Activated T-cell treated with anti-CD3 and anti-CD28 coated beads, Interleukin-2, amount 50 U/mL, for 24 hours (primary cell): ENCODE measurements at regions not wholly inside any gene's neighbourhood (a gene's known extent, or its start where the extent isn't known, plus 50 kb on each side); places are given as distances from the start of the nearest gene placed in this dataset.

Experiments
- DNase-seq: peaks from one replicate; pipeline ENCODE4 v3.0.0-alpha.2; 2020
- H3K27ac Mint-ChIP-seq: 2 replicates; pipeline ENCODE4 v1.8.0; 2020; ENCODE audit warnings: mild to moderate bottlenecking, mixed read lengths
- H3K27me3 Mint-ChIP-seq: 2 replicates; pipeline ENCODE4 v1.8.0; 2020; ENCODE audit warnings: mixed read lengths
- H3K36me3 Mint-ChIP-seq: 2 replicates; pipeline ENCODE4 v1.8.0; 2020; ENCODE audit warnings: low read depth, mixed read lengths
- H3K4me1 Mint-ChIP-seq: 2 replicates; pipeline ENCODE4 v1.8.0; 2020; ENCODE audit warnings: low read depth, mixed read lengths
- H3K4me3 Mint-ChIP-seq: 2 replicates; pipeline ENCODE4 v1.8.0; 2020; ENCODE audit warnings: mild to moderate bottlenecking, moderate library complexity, mixed read lengths
- H3K9me3 Mint-ChIP-seq: 2 replicates; pipeline ENCODE4 v1.8.0; 2020; ENCODE audit warnings: mixed read lengths

DNA sequence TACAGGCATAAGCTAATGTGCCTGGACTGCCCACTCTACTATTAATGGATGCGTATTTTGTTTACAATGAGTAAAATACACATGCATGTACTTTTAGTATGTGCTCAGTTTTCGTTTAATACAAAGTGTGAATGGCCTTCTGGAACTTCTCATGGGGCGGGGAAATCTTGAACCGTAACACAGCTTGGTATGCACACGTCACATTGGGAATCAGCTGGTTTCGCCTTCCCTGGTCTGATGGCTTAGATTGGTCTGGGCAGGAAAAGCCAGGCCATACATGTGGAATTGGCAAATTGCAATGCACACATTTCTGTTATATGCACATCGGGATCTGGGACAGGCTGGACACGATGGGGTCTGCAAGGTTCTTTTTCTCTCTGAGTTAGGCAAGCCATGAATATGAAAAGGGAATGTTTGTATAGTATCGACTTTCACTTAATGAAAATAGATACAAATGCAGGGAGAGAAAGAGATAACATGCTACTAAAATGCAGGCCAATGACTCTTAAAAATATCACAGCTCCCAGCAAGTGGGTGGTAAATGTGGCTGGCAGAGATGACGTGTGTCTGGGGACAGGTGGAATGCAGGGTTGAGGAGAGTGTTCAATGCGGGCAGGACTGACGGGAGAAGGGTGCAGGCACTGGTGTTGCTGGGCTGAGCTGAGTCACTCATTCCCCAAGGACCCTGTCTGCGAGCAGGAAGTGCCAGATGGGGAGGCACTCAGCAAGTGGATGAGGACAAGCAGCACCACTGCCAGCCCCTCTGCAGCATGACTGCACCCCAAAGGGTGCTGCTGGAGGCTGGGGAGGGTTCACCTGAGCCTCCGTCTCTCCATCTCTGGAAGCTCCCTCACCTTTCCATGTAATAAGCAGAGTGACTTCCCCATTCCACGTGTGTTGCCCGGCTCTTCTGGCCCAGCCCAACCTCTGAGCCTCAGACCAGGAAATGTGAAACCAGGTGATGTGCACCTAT lies 204.0 kb upstream of the GPR12 start:
- H3K27me3 Mint-ChIP-seq: peaks cover 3% of the 10 kb centered on the region
- H3K27ac Mint-ChIP-seq: no peak overlapping the region
- no peaks in the 10 kb centered on the region for H3K9me3 Mint-ChIP-seq
- H3K4me3 Mint-ChIP-seq: no peak overlapping the region
- no peak for DNase-seq
- H3K4me1 Mint-ChIP-seq: no peaks in the 10 kb centered on the region
- H3K36me3 Mint-ChIP-seq: no peaks in the 10 kb centered on the region

DNA sequence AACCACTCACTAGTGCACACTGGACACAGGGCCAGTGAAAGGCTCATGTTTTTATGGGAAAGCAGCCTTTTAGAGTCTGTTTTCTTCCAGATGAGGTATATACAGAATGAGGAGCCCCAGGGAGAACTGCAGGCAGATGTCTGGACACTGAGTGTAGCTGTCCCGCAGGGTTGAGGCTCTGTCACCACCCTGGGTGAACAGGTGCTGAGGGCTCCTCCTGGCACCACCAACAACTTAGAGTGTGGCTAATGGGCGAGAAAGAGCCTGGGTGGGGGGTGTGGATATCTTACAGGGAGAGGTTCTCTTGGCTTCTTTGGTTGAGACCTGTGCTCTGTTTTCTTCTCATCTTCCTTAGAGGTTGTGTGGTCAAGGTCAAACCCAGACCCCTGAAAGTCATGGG lies 202.1 kb upstream of the GPR12 start:
- Mint-ChIP-seq H3K9me3 (no peaks in the 10 kb centered on the region), H3K27ac (no peak overlapping the region), H3K4me1 (no peaks in the 10 kb centered on the region), H3K27me3 (peaks cover 6% of the 10 kb centered on the region), H3K4me3 (no peak overlapping the region), H3K36me3 (no peaks in the 10 kb centered on the region)
- DNase-seq: no peak

DNA sequence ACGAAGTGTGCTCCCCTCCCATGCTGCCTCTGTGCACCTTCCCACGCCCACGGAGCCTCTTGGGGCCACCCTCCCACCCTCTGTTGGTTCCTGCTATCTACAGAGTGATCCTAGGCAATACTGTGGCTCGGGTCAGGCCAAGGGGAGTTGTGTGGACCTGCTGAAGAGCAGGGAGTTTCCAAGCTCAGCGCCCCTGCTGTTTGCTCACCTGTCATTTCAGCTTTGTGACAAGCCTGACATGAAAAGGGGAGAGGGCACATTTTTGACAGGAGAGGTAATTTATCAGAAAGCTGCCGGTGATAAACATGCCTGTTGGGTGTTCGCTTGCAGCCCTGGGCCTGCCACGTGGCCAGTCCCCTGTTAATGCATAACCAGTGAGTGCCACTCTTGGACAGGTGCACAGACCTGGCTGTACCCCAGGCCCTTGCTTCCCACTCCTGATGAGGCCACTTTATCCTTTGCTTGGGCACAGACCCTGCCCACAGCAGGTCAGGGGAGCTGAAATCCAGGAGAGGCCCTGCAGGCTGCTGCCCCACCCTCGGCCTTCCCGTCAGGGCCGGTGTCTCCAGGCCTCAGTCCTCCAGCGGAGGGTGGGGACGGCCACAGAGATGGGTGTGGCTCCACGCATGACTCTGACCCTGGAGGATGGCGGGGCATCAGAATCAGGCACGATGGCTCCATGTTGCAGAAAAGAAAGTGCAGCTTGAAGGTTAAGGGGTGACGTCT lies 201.5 kb upstream of the GPR12 start:
- no peak overlapping the region for H3K27ac Mint-ChIP-seq
- DNase-seq: no peak
- H3K36me3 Mint-ChIP-seq: no peaks in the 10 kb centered on the region
- H3K4me3 Mint-ChIP-seq: no peak overlapping the region
- H3K27me3 Mint-ChIP-seq: peaks cover 6% of the 10 kb centered on the region
- H3K4me1 Mint-ChIP-seq: no peaks in the 10 kb centered on the region
- no peaks in the 10 kb centered on the region for H3K9me3 Mint-ChIP-seq

DNA sequence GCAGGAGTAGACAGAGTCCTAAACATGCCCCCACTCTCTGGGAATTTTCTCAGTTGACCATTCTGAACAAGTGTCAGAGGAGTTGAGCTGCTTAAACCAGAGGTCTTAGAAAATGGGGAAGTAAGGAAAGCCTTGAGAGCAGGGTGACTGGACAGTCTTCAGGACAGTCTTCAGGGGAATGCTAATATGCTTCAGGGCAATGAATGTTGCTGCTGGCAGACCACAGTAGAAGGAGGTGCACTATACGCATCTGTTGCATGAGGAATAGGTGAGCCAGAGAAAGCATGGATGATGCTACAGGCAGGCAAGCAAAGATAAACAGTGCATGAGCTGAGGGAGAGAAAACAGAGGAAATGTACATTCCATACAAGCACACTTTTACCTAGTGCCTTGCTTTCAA lies 196.6 kb upstream of the GPR12 start:
- Mint-ChIP-seq H3K4me1 (no peaks in the 10 kb centered on the region), H3K27me3 (peaks cover 6% of the 10 kb centered on the region), H3K4me3 (no peak overlapping the region), H3K27ac (no peak overlapping the region), H3K36me3 (no peaks in the 10 kb centered on the region), H3K9me3 (no peaks in the 10 kb centered on the region)
- DNase-seq: no peak

DNA sequence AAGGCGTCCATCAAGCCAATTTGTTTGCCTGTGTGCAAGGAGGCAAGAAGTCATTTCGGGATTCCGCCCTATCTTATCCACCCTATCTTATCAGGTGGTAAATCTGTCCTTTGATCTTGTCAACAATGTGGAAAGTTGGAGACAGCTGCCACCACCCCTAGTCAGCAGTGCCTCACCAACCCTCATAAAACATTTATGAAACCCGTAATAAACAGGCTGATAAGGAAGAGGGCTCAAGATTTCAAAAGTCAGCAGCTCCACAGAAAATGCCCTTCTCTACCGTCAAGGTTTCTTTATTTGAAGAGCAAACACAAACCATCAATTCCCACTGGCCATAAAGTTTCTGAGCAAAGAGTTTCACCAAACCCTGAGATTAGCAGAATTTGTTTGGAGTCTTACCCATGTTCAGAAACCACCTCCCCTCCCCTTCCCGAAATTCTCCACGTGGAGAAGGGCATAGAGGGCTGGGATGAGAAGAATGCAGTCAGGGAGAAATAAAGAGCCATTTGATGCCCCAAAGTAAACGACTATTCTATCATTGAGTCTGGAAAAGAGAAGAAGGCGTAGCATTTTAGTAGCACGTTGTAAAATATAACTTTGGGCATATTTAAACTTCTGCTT lies 196.0 kb upstream of the GPR12 start:
- peaks cover 6% of the 10 kb centered on the region for H3K27me3 Mint-ChIP-seq
- H3K4me3 Mint-ChIP-seq: no peak overlapping the region
- no peaks in the 10 kb centered on the region for H3K4me1 Mint-ChIP-seq
- no peak overlapping the region for H3K27ac Mint-ChIP-seq
- no peak for DNase-seq
- H3K36me3 Mint-ChIP-seq: no peaks in the 10 kb centered on the region
- H3K9me3 Mint-ChIP-seq: no peaks in the 10 kb centered on the region

DNA sequence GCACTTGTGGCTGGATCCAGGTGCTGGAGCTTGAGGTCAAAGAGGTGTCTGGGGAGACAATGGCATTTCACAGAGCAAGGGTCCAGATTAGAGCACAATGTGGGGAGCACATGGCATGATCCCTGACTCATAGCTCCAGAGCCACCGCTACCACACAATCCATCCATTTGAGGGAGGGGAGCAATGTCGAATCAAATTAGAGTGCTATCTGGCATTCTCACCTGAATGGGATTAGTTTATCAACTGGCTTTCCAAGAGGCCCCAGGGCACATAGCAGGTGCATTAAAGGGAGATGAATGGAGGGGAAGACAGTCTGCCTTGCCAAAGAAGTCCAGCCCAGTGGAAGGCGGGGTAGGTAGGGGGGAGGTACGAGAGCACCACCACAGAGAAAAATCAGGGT lies 194.4 kb upstream of the GPR12 start:
- no peak overlapping the region for H3K27ac Mint-ChIP-seq
- no peaks in the 10 kb centered on the region for H3K9me3 Mint-ChIP-seq
- H3K27me3 Mint-ChIP-seq: peaks cover 6% of the 10 kb centered on the region
- no peak overlapping the region for H3K4me3 Mint-ChIP-seq
- no peak for DNase-seq
- no peaks in the 10 kb centered on the region for H3K4me1 Mint-ChIP-seq
- H3K36me3 Mint-ChIP-seq: no peaks in the 10 kb centered on the region

DNA sequence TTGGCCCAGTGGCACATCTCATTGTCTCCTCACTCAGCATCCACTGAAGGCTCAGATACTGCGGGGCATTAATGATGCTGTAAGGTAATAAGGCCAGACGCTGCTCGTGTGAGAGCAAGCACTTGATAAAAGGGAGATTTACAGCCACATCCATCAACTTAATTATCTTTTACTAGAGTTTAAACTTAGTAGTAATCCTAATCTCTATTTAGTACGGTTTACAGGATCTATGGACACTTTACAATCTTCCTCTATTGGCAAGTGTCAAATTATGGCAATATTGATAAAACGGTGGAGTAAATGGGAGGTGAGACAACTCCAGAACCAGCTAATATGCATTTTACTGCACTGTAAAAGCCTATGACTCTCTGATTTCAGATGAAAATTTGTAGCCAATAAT lies 192.7 kb upstream of the GPR12 start:
- no peak overlapping the region for H3K4me3 Mint-ChIP-seq

DNA sequence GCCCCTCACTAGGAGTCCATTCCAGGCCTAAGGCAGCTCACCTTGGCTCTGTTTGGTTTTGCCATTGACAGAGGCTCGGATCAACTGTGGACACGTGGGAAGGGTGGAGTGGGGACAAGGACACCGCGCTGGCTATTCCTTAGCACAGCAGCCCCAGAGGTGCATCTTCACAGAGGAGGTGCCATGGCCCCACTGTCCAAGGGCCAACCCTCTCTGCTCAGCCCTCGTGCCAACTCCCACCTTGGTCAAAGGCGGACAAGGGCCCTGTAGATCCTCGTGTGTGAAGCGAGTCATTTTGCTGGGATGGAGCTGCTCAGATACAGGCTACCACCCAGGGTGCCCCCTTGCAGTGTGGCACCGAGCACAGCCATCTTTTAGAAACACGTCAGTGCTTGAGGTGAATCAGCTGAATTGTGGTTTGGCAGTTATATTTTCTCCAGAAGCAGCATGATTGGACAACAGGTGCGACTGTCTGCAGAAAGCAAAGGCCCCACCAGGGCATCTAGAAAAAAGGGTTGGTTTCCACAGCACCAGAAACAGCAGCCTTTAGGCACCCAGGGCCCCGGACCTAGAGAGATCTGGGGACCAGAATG lies 192.1 kb upstream of the GPR12 start:
- no peak for DNase-seq
- Mint-ChIP-seq H3K36me3 (no peaks in the 10 kb centered on the region), H3K4me3 (no peak overlapping the region), H3K27ac (no peak overlapping the region), H3K27me3 (no peaks in the 10 kb centered on the region), H3K9me3 (no peaks in the 10 kb centered on the region), H3K4me1 (no peaks in the 10 kb centered on the region)

More for the DNA sequence above, 192.7 kb upstream of the GPR12 start:
- DNase-seq: no peak
- no peaks in the 10 kb centered on the region for H3K36me3 Mint-ChIP-seq
- H3K27ac Mint-ChIP-seq: no peak overlapping the region
- H3K4me1 Mint-ChIP-seq: no peaks in the 10 kb centered on the region
- H3K27me3 Mint-ChIP-seq: no peaks in the 10 kb centered on the region
- no peaks in the 10 kb centered on the region for H3K9me3 Mint-ChIP-seq

DNA sequence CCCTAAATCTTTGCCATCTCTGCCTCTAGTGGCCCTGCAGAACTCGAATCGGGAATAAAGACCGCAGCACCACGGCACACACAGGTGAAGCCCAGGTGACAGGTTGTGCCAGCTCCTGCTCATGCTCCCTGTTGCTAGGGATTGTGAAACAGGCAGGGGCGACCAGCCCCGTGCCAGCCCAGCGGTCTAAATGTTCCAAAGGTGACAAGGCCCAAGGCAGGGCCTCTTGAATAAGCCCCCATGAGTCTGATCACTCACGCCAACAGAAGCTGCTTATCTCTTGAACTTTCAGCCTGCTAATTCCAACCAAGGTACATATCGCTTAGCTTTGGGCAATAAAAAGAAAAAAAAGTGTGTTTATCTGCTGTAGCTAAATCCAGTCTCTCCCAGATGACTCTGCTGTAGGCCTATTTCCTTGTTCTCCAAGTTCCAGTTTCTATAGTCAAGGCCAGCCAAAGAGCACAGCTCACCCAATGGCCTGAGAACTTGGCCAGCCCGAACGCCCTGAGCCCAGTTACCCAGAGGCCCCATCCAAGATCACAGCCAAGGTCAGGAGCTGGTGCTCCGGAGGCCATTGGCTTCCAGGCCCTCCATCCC lies 191.1 kb upstream of the GPR12 start:
- H3K4me3 Mint-ChIP-seq: no peak overlapping the region
- no peaks in the 10 kb centered on the region for H3K27me3 Mint-ChIP-seq
- H3K36me3 Mint-ChIP-seq: no peaks in the 10 kb centered on the region
- no peaks in the 10 kb centered on the region for H3K4me1 Mint-ChIP-seq
- H3K9me3 Mint-ChIP-seq: no peaks in the 10 kb centered on the region
- no peak for DNase-seq
- no peak overlapping the region for H3K27ac Mint-ChIP-seq

DNA sequence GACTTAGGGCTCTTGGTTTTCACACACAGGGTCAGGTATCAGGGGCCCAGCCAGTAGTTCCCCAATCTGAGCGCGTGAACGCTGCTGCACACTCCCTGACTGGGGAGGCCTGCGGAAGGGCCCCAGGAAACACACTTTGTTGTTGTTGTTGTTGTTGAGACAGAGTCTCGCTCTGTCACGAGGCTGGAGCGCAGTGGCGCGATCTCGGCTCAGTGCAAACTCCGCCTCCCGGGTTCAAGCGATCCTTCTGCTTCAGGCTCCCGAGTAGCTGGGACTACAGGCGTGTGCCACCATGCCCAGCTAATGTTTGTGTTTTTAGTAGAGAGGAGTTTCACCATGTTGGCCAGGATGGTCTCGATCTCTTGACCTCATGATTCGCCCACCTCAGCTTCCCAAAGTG lies 190.4 kb upstream of the GPR12 start:
- no peak for DNase-seq
- Mint-ChIP-seq H3K9me3 (no peaks in the 10 kb centered on the region), H3K36me3 (no peaks in the 10 kb centered on the region), H3K27ac (no peak overlapping the region), H3K27me3 (no peaks in the 10 kb centered on the region), H3K4me3 (no peak overlapping the region), H3K4me1 (no peaks in the 10 kb centered on the region)

DNA sequence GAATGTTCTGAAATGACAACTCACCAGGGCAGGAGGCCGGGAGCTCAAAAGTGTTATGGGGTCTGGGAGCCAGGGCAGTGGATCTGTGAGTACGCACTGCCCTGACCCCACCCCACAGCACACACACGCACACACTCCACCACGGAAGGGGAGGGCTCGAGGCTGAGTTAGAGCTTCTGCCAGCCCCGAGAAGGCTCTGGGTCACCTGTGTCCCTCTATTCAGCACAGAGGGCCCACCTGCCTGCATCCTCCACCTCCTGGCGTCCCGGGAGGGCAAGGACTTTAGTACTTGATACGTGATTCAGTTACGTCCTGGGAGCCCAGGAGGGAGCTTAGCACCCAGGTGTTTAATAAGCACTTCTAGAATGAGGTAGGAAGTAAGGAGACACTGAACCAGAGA lies 190.0 kb upstream of the GPR12 start:
- H3K27ac Mint-ChIP-seq: no peak overlapping the region
- no peaks in the 10 kb centered on the region for H3K36me3 Mint-ChIP-seq
- no peak overlapping the region for H3K4me3 Mint-ChIP-seq
- H3K27me3 Mint-ChIP-seq: no peaks in the 10 kb centered on the region
- no peak for DNase-seq
- H3K4me1 Mint-ChIP-seq: no peaks in the 10 kb centered on the region
- no peaks in the 10 kb centered on the region for H3K9me3 Mint-ChIP-seq

DNA sequence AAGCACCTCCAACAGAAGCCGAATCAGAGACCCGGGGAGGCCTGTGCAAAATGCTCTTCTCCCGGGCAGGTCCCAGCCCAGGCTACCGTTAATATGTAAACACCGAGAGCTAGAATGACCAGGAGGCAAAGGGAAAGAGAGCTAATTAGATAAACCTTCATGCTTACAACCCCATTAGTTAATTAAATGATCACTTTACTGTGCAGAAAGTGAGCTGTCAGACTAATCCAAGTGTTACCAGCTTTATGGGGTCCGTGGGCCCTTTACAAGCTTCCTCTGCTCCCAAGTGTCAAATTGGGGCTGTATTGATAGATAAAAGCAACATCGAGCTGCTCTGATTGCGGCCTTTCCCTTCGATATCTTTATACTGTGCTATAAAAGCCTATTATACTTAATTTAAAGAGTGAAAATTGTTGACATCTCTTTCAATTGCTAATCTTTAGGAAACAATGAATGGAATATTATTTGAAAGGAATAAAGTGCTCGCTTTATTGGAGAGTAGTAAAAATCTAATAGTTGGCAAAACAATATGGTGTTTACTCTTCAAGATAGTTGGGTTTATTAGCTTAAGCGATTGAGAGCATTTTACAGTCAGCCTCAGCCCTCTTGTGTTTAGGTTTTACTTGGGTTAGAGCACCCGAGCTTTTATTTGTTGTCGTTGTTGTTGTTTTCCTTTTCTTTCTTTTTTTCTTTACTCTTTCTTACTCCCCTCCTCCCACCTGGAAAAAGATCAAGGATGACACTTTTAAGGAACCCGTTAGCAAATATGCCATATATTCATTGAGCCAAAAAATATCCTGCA lies 189.3 kb upstream of the GPR12 start:
- H3K9me3 Mint-ChIP-seq: no peaks in the 10 kb centered on the region
- no peaks in the 10 kb centered on the region for H3K36me3 Mint-ChIP-seq
- no peak for DNase-seq
- H3K27ac Mint-ChIP-seq: no peak overlapping the region
- no peaks in the 10 kb centered on the region for H3K4me1 Mint-ChIP-seq
- no peaks in the 10 kb centered on the region for H3K27me3 Mint-ChIP-seq
- H3K4me3 Mint-ChIP-seq: no peak overlapping the region

DNA sequence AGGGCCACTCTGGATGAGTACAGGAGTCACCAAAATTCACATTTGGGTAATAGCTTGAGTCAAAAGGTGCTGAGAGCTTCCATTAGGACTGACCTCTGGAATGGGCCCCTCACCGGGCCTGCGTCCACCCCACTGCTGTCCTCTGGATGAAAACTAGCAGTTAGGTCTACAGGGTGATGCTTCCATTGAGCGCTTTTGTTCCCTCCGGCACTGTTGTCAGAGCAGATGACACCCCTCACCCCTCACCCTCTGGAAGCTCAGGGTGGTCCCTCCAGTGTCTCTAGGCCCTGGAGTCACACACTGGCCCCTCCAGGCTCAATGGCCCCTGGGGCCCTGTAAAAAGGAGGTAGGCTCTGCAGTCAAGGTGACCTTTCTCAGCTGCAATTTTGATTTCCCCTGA lies 187.8 kb upstream of the GPR12 start:
- no peaks in the 10 kb centered on the region for H3K9me3 Mint-ChIP-seq
- no peak for DNase-seq
- H3K27me3 Mint-ChIP-seq: peaks cover under 1% of the 10 kb centered on the region
- no peak overlapping the region for H3K27ac Mint-ChIP-seq
- no peaks in the 10 kb centered on the region for H3K4me1 Mint-ChIP-seq
- H3K36me3 Mint-ChIP-seq: no peaks in the 10 kb centered on the region
- H3K4me3 Mint-ChIP-seq: no peak overlapping the region
